ENCODE measurements at regions not wholly inside any gene's neighbourhood (a gene's known extent, or its start where the extent isn't known, plus 50 kb on each side); places are given as distances from the start of the nearest gene placed in this dataset.

DNA sequence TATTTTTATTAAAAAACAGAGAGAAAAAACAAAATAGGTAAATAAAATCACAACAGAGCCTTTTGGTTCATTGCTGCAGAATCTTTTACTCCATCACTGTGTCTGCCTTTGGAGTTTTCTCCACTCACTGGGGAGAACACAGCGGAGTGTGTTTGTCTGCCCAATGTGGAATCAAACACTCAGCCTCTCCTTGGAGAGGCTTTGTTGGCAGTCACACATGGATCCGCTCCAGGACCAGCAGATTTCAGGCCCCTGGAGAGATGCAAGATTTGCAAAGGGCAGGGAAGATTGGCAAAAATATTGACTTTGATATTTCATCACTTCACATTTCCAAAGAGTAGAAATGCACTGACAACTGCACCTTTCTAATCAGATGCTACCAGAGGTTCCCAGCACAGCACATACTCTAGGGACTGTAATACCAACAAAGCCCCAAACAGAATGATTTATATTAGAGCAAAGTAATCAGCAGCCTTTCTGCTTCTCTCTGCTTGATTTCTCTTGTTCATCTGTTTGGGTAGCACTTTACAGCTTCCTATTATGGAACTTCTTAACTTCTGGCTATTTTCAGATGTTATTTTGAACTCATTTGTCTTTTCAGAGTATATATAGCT, 1898.8 kb upstream of the PIK3C3 start:
- no peak for DNase-seq (ENCODE audit: low spot score)

DNA sequence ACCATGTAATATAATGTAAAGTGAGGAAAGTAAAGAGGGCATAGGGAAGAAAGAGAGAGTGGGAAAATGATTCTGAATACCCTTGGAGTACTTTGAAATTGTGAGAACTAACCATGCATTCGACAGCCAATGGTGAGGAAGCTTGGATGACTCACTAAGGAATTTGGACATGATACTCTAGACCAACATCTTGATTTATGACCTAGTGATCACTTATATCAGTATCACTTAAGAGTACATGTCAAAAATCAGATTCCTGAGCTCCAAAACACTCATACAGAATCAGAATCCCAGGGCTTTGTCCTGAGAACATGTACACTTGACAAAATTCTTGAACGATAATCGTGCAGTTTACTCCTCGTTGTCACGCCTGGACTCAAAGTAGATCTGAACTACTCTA, 1899.8 kb upstream of the PIK3C3 start:
- no peak for DNase-seq (ENCODE audit: low spot score)

DNA sequence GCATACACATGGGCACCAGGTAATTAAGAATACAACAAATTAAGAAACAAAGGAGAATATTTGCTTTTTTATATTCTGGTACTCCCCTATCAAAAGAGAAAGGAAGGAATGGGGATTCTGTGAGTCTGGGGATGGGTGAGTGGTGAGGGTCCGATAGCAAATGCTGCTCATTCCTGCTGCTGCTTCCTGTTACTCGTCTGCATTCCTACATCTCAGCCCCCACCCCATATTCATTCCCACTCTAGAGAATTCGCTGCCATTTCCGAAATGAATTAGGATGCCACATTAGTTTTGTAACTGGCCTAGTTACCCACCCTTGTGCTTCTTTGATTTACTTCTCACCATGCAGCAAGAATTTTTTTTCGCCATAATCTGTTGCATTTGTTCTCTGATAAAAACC, 1905.3 kb upstream of the PIK3C3 start:
- DNase-seq (ENCODE audit: low spot score), result no peak

DNA sequence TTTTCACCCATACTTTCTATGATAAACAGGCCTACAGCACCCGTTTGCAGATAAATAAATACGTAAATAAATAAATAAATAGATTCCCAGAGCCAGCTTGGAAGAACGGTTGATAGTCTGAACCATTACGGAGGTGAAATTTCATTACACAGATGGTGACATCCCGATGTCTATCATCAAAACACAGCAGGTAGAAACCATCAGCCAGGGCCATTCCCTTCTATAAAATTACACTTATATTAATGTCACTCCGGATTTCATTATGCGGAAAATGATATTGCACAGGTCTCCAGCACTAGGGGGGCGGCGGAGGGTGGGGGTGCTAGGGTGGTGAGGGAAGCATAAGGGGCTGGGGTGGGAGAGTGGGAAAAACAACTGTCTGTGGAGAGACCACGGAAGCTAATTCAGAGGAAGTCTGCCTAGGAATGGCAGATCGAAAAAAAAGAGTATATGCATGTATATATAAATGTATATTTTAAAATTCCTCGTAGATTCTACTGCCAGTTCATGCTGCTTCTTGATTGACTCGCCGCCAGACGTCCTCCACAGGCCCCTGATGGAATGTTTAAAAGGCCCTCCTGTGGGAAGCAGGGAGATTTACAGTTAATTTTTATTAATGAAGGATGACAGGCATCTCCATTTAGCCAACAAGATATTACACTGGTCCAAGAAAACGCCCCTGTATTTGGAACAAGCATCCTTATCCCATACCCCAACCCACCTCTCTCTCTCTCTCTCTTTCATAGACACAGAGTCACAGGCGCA, 1906.0 kb upstream of the PIK3C3 start:
- DNase-seq (ENCODE audit: low spot score), result no peak

DNA sequence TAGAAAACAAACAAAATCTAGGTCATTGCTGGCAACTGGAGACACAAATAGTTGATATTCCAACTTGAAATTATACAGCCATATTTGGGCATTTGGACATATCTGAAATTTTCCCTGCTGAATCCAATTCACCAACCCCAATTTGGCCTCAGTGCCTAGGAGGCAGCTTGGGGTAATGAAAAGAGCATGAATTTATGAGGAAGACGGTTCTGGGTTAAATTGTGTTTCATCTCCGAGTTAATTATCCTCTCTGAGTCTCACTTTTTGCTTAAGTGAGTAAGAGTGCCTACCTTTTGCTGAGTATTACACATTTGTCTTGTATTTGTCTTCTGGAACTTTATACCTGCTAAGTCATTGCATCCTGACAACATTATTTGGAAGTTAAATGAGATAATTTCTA, 1906.8 kb upstream of the PIK3C3 start:
- DNase-seq (ENCODE audit: low spot score), result no peak

DNA sequence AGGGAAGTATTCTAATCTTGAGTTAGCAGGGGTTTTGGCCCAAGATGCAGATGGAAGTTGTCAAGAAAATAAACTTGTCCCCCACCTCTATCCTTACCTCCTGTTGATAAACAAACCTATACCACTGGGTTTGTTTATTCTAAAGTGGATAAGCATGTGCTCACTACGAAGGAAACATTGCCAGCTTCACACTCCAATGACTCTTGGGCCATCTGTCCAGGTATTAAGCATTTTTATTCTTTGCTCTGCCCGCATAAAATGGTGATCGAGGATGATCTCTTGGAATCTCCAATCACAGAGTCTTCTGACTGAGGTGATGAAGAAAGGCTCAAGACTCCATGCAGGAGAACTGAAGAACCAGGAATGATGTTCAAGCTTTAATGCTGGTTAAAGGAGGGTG, 1908.4 kb upstream of the PIK3C3 start:
- DNase-seq (ENCODE audit: low spot score), result no peak

DNA sequence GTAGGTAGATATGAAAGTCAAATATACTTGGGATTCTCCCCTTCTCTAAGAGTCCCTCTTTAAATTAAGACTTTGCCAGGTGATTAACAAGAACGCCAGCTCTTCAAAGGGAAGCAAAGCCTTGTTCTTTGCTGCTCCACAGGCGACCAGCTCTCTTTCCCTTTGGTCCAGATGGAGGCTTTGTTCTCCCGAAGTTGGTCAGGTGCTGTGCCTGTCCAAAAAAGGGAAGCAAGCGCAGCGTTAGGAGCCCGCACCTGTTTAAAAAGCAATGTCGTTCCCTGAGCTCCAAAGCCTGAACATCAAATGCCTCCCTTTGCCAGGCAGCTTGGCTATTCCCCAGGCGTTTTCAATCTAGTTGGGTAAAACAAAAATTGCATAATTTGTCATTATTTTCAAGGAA, 1913.1 kb upstream of the PIK3C3 start:
- no peak for DNase-seq (ENCODE audit: low spot score)

DNA sequence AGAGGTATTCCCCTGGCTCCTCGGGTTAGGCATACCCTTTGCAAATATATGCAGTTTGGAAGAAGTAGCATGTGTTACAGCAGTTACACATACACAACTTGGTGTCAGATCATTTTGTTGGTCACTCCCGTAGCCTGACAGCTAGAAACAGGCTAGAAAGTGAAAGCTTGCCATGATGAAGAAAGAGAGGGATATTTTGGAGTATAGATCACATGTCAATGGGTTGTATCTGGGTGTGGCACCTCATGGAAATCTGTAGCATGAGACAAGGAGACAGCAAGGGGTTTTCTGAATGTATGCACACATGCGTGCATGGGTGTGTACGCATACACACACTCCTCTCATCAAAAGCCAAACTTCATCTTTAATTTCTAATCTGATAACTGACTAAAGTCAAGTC, 1914.5 kb upstream of the PIK3C3 start:
- no peak for DNase-seq (ENCODE audit: low spot score)

DNA sequence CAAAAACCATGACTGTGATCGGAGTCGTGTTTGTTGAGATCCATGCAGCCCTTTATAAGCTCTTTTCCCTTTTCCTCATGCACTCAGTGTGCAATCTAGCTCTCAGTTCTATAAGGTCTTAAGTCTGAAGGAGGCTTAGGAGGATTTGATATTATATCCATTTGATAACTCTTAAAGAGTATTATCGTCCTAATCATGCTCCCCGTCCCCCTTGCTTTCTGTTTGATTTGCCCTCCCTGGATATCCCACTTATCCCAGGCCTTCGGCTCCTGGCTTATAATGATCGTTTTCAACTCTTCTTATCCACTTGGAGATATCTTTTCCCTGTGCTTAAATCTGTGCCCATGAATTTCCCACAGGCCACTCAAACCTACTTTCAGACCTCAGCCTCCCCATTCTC, 1917.7 kb upstream of the PIK3C3 start:
- no peak for DNase-seq (ENCODE audit: low spot score)

DNA sequence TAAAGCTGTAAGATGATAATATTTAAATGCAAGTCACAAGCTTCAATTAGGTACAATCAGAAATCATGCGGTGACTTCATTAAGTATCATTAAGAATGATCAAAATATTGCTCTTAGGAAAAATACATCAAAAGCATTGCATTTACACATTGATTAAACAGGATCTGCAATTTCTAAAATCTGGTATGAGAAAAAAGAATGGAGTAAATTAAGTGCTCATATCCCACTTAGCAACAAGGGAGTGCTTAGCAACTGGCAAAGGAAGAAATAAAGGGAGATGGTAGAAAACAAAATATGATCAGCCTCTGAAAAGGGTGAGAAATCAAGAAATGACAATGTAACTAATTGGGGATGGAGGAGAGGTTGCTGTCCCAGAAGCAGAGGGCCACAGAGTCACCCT, 1918.2 kb upstream of the PIK3C3 start:
- DNase-seq (ENCODE audit: low spot score), result no peak

DNA sequence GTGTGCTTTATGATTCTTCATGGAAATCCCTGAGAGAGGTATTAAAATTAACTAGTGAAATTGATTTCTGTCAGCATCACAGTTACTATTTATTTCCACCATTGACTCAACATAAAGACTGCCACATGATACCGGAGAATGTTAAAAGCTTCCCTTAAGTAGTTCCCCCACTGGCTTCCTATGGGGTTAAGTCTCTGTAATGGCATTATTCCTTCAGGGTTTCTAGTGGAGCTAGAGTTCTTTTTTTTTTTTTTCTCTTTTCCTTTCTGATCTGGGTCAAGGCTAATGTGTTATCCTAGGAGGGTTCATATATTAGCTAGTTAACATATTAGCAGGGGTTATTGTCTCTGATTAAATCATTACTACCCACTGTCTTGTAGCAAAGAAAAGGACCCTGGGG, 1919.1 kb upstream of the PIK3C3 start:
- DNase-seq (ENCODE audit: low spot score), result no peak

DNA sequence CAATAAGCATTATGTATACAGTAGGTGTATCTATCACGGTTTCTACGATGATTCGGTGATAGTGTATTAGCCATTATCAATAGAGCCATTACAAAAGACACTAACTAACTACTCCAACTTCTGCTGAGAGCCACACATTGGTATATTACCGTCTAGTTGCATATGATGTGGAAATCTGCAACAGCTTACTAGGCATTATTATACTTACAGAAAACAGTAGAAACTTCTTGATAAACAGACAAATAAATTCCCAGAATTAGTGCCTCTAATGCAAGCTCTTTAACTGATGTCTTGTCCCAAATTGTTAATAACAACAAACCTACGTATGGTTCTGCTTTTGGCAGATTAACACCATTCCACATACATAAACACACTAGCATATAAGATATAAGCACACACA, 1923.0 kb upstream of the PIK3C3 start:
- DNase-seq (ENCODE audit: low spot score), result no peak

DNA sequence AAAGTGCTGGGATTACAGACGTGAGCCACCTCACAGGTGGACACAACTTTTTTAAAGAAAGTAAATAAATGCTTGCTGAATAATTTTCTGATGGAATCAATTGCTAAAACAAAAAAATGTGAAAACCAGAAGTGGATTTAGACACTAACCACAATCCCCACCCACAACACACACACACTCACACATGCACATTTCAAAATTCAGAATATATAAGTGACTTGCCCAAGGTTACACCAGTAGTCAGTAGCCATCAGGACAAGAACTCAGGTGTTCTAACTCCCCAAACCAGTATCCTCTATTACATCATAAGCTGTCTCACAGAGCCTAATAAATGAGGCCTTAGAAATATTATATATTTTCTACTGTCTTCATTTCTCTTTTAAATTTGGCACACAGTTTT, 1923.6 kb upstream of the PIK3C3 start:
- DNase-seq (ENCODE audit: low spot score), result no peak

DNA sequence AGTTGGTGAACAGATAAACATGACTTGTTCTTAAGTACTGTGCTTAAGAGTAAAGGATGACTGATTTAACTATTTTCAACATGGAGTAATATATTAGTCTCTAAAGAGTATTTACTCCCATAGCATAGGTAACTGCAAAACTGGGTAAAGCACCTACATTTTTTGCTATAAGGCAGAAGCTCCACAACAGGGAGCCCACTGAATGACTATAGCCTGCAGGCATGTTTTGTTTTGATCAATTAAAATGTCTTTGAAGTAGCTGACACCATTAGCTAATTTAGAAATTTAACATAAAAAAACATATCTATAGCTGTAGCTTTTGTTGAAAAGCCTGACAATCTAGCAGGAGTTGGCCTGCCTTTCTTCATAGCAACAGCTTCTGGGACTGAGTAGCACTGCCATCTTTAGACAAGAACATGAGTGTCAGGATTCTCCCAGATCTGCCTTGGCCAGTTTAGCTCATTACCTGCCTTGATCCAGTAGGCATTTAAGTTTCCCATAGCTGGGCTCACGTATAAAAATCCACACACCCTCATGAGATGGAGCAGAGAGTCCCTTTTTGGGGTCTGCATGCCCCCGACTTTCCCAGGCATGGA, 1935.1 kb upstream of the PIK3C3 start:
- DNase-seq (ENCODE audit: low spot score), result no peak

DNA sequence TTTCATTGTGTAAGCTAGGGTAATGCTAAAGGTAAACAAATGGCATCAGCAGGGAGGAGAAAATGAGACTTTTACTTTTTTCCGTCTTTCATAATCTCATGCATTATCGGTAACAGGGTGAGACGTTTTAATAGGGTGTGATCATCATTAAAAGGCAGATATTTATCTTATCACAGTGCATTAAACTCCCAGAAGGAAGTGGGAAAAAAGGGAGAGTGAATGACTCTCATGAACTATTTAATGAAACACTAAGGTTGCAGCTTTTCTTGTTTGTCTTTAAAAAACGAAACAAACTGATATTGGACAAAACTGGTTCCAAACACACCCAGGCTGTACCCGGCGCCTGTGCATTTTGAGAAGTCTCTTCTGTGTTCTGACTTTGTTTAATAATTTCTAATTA, 1936.8 kb upstream of the PIK3C3 start:
- DNase-seq (ENCODE audit: low spot score), result no peak

DNA sequence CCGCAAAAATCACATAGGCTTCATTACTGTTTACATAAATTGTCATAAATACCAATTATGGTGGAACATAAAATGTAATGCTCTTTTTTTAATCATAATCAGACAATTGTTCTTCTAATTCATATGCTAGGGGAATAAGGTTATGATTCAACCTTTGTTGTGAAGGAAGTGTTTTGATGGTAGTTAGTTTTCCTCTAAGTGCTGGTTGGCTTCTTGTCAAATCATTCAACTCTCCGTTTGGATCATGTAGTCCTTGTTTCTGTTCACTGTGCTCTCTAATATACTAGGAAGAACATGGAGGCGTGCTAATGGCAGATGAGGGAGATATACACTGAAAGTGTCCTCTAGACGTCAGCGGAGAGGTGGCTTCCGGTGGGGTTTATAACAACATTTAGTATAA, 1938.0 kb upstream of the PIK3C3 start:
- DNase-seq (ENCODE audit: low spot score), result no peak

DNA sequence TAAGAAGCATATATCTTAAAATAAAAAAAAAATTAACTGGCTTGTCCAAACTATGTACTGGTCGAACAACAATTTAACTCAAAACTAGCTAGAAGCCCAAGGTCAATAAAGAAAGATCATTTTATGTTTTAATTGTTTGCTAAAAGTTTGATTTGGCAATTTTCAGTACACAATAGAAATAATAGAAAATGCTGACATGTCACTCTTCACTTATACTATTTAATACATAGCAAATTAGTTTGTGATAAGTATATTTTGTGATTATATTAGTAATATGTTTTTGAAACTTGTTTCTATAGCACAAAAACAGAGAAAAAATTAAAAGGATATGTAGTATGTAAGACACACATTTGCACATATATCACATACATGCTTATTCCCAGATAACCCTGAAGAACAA, 1938.6 kb upstream of the PIK3C3 start:
- no peak for DNase-seq (ENCODE audit: low spot score)

DNA sequence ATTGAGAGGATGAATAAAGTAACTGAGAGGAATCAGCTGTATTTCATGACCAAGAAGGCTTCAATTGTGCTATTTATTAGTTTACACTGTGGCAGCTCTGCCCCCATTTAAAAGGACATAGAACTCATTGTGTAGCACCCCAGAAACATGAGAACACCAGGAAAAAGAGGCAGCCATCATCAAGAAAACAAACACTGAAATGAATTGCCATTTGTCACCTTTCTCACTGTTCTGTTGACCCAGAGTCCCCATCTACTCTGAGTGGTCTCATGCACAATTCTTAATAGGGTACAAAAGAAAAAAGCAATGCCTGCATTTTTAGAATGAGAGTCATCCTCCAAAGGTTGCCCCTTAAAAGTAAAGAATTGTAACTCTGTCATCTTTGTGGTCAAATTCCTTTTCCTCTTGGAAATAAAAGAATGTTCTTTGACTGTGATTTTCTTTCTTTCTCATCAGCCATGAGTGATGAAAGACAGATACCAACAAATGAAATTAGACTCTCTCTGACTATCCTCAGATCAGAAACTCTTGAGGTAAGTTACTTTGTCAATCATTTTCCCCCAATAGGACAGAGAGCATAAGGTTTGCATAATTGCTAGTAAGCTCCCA, 1941.9 kb upstream of the PIK3C3 start:
- no peak for DNase-seq (ENCODE audit: low spot score)

DNA sequence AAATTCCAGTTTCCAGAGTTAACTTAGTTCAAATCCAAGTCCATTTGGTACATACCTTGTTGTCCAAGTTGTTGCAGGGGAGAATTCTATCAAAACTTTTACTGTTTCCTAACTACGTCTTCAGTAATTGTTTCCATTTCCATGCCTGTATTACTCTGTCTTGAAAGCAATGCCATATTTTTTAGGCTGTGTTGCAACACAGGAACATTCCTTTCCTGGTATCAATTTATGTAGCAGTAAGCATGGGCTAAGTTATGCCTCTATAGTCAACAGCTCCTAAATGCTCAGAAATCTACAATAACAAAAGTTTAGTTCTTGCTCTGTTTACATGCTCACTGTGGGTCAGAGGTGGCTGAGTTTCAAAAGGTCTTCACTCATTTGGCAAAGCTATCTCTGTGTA, 1943.8 kb upstream of the PIK3C3 start:
- DNase-seq (ENCODE audit: low spot score), result no peak

DNA sequence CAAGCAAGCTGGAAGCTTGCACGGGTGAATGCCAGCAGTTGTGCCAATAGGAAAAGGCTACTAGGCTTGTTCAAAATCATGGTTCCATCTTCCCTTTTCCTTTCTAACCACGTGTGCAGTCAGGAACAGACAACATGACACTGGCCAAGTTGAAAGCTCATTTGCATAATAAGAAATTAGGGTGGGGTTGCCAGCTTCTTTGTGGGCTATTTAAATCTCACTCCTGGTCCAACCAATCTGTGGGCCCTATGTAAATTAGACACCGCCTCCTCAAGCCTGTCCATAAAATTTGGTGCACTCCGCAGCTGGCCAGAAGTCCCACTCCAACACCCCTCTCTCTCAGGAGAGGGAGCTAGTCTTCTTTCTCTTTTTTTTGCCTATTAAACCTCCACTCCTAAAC, 1948.4 kb upstream of the PIK3C3 start:
- no peak for DNase-seq (ENCODE audit: low spot score)

DNA sequence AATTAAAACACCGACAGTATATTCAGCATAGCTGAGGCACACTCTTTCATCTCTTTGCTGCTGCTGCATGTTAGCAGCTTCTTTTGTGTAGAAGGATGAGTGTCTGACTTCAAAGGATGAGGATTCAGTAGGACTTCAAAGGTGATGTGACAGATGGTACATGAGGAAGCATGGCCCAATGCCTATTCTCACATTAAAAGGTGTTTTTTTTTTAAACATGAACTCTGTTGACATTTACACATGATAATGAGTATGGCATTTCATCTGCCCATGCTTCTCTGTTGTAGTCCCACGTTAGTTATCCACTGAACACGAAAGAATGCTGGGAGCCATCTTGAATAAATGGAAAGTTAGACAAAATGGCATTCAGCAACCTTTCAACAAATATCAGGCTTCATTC, 1950.8 kb upstream of the PIK3C3 start:
- no peak for DNase-seq (ENCODE audit: low spot score)

DNA sequence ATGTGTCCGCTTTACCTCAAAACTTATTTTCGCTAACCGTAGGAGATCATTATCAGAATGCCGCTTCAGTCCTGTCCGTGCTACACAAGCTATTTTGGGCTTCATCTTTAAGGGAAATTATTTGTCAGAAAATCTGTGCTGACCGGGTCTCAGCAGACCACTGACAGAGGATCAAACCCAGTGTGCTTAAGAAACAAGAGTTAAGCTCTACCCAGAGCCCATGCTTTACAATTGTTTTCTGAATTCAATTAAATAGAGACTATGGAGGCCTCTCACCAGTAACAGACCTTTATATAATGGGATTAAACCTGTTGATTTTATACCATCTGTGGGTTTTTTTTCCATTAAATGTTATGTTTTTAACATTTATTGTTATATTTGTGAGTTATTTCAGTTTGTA, 1956.7 kb upstream of the PIK3C3 start:
- DNase-seq (ENCODE audit: low spot score), result no peak

DNA sequence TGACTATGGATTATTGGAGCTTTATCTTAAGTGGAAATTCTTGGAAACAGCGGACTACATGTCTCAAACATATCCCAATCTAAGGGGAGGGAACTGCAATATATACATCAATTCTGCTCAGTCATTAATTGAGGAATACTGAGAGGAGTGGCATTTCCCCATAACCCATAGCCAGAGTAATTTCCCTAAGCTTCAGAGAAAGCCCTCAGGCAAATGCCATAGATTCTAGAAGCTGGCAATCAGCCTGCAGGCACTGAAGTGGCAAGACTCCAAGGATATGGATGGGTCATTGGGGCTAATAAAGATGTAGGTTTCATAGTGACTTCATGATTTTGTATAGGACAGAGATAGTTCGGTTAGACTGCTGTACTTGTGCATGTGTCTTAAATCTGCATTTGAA, 1960.5 kb upstream of the PIK3C3 start:
- no peak for DNase-seq (ENCODE audit: low spot score)

All from CD4-positive, alpha-beta T cell treated with Interleukin-6 at 100 ng/mL for 8 hours (primary cell).